Mesothelial cell of epicardium (in vitro differentiated cells): ENCODE measurements at regions not wholly inside any gene's neighbourhood (a gene's known extent, or its start where the extent isn't known, plus 50 kb on each side); places are given as distances from the start of the nearest gene placed in this dataset.
A peak's percentile ranks its signal among the peaks of the same experiment; 100 is the strongest.

Experiments
- DNase-seq, 2 experiments: peaks; one replicate each; pipeline ENCODE4 v3.0.0; 2021; ENCODE audit warnings: low spot score in 2 of 2; ENCODE audit not compliant: unreplicated experiment in 2 of 2
- H3K27ac Mint-ChIP-seq: 2 replicates; pipeline ENCODE4 v1.8.0; 2021; ENCODE audit warnings: mixed read lengths
- H3K27me3 Mint-ChIP-seq: 2 replicates; pipeline ENCODE4 v1.8.0; 2021; ENCODE audit warnings: low read depth, mixed read lengths
- H3K36me3 Mint-ChIP-seq: 2 replicates; pipeline ENCODE4 v1.8.0; 2021; ENCODE audit warnings: mixed read lengths
- H3K4me1 Mint-ChIP-seq: 2 replicates; pipeline ENCODE4 v1.8.0; 2021; ENCODE audit warnings: mixed read lengths
- H3K4me3 Mint-ChIP-seq: 2 replicates; pipeline ENCODE4 v1.8.0; 2021; ENCODE audit warnings: mild to moderate bottlenecking, moderate library complexity, mixed read lengths
- H3K9me3 Mint-ChIP-seq: 2 replicates; pipeline ENCODE4 v1.8.0; 2021; ENCODE audit warnings: mixed read lengths
- TF ChIP-seq, protein P1 (sequence below): fragments of 200-600 bp; sonication (generic); IDR thresholded peaks from one replicate; pipeline ENCODE4 v1.5.0; 2021; ENCODE audit warnings: antibody characterized with exemption; ENCODE audit not compliant: unreplicated experiment

DNA sequence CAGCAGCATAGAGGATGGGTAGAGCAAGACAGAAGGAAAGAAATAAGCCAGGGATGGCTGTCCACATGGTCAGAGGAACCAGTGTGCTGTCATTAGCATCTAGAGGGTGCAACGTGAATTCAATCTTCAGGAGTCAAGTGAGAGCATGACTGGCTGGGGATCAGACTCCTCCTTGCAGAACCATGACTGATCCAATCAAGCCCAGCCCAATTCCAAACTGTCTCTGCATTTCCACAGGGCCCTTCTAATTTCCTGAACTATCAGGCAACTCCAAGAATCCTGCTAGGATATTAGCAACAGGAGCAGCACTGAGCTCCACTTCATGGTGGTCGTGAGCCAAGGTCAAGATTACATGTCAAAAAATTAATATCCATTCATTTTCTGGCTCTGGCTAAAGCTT, 166.8 kb upstream of the CAMK1G start:
- no peak overlapping the region for H3K4me3 Mint-ChIP-seq
- no peaks in the 10 kb centered on the region for H3K36me3 Mint-ChIP-seq
- H3K27me3 Mint-ChIP-seq: no peaks in the 10 kb centered on the region
- TF ChIP-seq, protein P1, sequence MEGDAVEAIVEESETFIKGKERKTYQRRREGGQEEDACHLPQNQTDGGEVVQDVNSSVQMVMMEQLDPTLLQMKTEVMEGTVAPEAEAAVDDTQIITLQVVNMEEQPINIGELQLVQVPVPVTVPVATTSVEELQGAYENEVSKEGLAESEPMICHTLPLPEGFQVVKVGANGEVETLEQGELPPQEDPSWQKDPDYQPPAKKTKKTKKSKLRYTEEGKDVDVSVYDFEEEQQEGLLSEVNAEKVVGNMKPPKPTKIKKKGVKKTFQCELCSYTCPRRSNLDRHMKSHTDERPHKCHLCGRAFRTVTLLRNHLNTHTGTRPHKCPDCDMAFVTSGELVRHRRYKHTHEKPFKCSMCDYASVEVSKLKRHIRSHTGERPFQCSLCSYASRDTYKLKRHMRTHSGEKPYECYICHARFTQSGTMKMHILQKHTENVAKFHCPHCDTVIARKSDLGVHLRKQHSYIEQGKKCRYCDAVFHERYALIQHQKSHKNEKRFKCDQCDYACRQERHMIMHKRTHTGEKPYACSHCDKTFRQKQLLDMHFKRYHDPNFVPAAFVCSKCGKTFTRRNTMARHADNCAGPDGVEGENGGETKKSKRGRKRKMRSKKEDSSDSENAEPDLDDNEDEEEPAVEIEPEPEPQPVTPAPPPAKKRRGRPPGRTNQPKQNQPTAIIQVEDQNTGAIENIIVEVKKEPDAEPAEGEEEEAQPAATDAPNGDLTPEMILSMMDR: no peak
- DNase-seq: no peak
- H3K27ac Mint-ChIP-seq: no peak overlapping the region
- H3K4me1 Mint-ChIP-seq: peaks cover 46% of the 10 kb centered on the region
- H3K9me3 Mint-ChIP-seq: no peaks in the 10 kb centered on the region

DNA sequence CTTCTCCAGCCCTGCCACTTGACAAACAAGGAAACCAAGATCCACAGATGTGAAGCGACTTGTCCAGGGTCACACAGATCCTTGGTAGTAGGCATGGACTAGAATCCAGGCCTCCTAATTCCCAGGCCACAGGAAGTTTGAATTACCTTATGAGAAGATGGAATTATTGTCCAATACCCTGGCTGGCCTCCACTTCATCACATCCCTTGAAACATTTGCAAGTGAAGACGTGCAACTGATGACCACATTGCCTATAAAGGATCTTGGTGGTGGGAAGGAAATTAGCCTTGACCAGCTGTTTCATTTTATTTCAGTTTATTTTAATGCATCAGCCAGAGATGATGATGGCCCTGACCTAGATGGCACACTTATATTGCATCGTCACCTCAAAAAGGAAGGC, 165.8 kb upstream of the CAMK1G start:
- Mint-ChIP-seq H3K27ac (no peak overlapping the region), H3K4me1 (peaks cover 52% of the 10 kb centered on the region), H3K9me3 (no peaks in the 10 kb centered on the region), H3K4me3 (no peak overlapping the region), H3K27me3 (no peaks in the 10 kb centered on the region), H3K36me3 (no peaks in the 10 kb centered on the region)
- TF ChIP-seq, protein P1: no peak
- DNase-seq: no peak

DNA sequence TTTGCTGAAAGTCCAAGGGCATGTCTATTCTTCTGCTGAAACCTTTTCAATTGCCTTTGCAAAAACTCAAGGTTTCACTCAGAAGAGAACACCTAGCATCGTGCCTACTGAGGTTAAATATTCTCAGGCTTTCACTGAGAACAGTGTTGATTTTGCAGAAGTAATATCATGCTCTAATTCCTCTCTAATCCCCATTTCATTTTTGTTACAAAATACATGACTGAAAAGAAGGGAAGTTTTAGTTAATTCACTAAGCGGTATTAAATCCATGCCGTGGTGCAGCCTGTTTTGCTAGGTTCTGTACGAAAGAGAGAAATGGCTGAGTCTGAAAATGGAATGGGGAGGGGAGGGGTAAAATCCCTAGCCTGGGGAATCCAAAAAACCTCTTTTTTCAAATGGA, 163.2 kb upstream of the CAMK1G start:
- H3K9me3 Mint-ChIP-seq: no peaks in the 10 kb centered on the region
- H3K4me1 Mint-ChIP-seq: peaks cover 72% of the 10 kb centered on the region
- H3K4me3 Mint-ChIP-seq: no peak overlapping the region
- TF ChIP-seq, protein P1: no peak
- no peak for DNase-seq
- no peaks in the 10 kb centered on the region for H3K36me3 Mint-ChIP-seq
- no peaks in the 10 kb centered on the region for H3K27me3 Mint-ChIP-seq
- H3K27ac Mint-ChIP-seq: peak overlapping the region; percentile 89

DNA sequence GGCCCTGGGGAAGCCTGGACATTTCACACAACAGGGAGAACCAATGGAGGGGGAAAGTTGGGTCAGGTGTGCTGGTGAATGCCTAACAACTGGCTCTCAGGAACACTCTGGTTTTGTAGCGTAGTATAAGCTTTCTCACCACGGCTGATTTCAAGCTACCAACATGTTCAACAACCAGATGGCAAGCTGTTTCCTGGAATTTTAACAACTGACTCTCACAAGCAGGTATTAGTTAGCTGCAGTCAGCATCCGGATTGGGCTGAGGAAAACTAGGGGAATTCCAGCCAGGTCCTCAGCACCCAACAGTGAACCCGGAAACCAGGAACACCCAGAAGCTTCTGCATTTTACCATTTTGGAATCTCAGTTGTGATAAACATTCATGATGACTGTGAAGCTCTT, 162.3 kb upstream of the CAMK1G start:
- peak overlapping the region; percentile 89 for H3K27ac Mint-ChIP-seq
- TF ChIP-seq, protein P1: no peak
- no peaks in the 10 kb centered on the region for H3K27me3 Mint-ChIP-seq
- no peaks in the 10 kb centered on the region for H3K36me3 Mint-ChIP-seq
- H3K9me3 Mint-ChIP-seq: no peaks in the 10 kb centered on the region
- peaks cover 69% of the 10 kb centered on the region for H3K4me1 Mint-ChIP-seq
- no peak for DNase-seq
- H3K4me3 Mint-ChIP-seq: no peak overlapping the region

DNA sequence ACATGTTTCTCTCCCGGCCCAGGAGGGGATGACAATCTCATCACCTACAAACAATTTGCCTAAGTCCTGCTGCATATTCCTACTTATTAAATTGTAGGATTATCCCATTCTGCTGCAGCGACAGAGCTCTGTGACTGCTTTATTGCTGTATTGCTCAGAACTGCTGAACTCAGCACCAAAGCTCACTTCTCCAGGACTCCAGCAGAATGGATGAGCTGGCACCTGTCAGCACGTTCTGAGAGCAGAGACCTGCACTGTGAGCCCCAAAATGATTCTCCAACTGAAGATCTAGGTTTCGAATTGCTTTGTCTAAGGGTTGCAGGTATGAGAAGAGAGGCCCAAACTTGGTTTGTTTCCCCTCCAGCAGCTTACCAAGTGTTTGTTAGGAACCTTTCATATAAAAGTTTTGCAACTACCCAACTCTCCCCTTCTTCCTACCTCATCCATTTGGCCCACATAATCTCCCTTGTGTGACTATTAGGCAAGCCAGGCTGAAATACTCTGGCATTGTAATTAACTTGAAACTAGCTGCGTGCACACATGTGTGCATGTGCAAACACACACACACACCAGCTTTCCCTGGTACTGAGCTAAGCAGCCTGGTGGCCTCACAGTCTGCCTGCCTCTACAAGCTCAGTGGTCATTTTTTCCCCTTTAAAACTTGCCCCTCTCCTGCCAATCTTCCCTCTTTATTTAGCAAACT, 161.4 kb upstream of the CAMK1G start:
- DNase-seq: no peak
- no peaks in the 10 kb centered on the region for H3K27me3 Mint-ChIP-seq
- no peaks in the 10 kb centered on the region for H3K9me3 Mint-ChIP-seq
- no peaks in the 10 kb centered on the region for H3K36me3 Mint-ChIP-seq
- no peak overlapping the region for H3K4me3 Mint-ChIP-seq
- H3K27ac Mint-ChIP-seq: peak overlapping the region; percentile 58
- peaks cover 69% of the 10 kb centered on the region for H3K4me1 Mint-ChIP-seq
- TF ChIP-seq, protein P1: no peak

DNA sequence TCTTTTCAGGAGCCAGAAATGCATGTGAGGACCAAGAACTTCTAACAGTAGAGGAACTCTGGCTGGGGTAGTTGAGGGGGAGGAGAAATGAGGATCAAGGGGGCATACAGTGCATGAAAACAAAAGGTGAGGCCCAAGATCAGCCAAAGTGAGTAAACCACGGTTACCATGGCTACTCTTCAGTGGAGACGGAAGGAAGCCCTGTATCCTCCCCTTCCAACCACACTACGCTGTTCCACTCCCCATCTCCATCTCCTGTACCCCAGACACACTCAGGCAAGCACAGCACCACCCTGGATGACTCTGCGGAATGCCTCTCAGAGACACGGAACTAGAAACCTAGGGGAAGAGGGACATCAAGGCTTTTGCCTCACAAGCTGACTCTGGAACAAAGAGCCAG, 157.6 kb upstream of the CAMK1G start:
- Mint-ChIP-seq H3K9me3 (no peaks in the 10 kb centered on the region), H3K36me3 (no peaks in the 10 kb centered on the region), H3K27ac (no peak overlapping the region), H3K4me3 (no peak overlapping the region), H3K4me1 (peaks cover 76% of the 10 kb centered on the region), H3K27me3 (no peaks in the 10 kb centered on the region)
- DNase-seq: no peak
- TF ChIP-seq, protein P1: no peak
